ENCODE measurements at regions not wholly inside any gene's neighbourhood (a gene's known extent, or its start where the extent isn't known, plus 50 kb on each side); places are given as distances from the start of the nearest gene placed in this dataset.

DNA sequence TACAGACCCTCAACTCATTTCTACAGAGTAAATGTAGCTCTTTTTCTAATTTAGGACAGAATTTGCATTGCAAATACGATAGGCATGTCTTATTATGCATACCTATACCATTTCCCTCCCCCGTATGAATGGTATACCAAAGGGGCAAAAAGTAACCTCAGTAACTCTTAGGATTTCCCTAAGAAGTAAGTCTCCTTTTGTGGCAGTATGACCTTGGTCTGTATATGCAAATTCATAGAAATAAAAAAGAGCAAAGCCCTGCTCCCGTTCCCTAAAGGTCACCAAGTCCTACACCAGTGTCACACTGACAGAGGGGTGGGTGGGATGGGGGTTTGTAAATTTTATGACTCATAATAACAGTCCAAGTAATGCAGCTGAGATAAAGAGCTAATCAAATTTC is 365.8 kb upstream of the CCDC196 start:
- TF ChIP-seq POLR2A (IDR thresholded peaks at IDR 0.05) (no peak), POLR2AphosphoS5 (IDR thresholded peaks at IDR 0.05) (no peak), CTCF (IDR thresholded peaks at IDR 0.05) (no peak), EP300 (IDR thresholded peaks at IDR 0.05) (no peak)
